GM12873 (cell line): ENCODE measurements at regions not wholly inside any gene's neighbourhood (a gene's known extent, or its start where the extent isn't known, plus 50 kb on each side); places are given as distances from the start of the nearest gene placed in this dataset.

Experiments
- TF ChIP-seq, protein P1 (sequence below): IDR thresholded peaks from 2 replicates; pipeline ENCODE4 v1.5.1; 2012; ENCODE audit warnings: low read depth, mild to moderate bottlenecking, moderate library complexity, low read length, control low read depth; ENCODE audit not compliant: insufficient read depth; ENCODE audit errors: missing control alignments

DNA sequence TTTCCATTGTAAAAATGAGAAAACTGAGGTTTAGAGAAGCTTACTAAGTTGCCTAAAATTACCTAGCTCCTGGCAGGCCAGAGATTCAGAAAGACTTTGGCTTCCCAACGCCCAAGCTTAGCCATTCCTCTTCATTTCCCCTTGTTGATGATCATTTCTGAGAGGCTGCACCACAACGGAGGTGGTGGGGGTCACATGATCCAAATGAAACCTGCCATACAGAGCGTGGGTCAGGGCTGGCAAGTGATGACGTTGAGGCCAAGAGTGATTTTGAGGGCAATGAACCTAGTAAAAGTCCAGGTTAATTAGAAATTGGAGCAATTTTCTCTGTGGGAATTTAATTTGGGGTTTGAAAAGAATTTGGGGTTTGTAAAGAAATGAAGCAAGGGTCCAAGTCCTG lies 109.9 kb downstream of the TMEM182 start:
- TF ChIP-seq, protein P1, sequence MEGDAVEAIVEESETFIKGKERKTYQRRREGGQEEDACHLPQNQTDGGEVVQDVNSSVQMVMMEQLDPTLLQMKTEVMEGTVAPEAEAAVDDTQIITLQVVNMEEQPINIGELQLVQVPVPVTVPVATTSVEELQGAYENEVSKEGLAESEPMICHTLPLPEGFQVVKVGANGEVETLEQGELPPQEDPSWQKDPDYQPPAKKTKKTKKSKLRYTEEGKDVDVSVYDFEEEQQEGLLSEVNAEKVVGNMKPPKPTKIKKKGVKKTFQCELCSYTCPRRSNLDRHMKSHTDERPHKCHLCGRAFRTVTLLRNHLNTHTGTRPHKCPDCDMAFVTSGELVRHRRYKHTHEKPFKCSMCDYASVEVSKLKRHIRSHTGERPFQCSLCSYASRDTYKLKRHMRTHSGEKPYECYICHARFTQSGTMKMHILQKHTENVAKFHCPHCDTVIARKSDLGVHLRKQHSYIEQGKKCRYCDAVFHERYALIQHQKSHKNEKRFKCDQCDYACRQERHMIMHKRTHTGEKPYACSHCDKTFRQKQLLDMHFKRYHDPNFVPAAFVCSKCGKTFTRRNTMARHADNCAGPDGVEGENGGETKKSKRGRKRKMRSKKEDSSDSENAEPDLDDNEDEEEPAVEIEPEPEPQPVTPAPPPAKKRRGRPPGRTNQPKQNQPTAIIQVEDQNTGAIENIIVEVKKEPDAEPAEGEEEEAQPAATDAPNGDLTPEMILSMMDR: no peak

DNA sequence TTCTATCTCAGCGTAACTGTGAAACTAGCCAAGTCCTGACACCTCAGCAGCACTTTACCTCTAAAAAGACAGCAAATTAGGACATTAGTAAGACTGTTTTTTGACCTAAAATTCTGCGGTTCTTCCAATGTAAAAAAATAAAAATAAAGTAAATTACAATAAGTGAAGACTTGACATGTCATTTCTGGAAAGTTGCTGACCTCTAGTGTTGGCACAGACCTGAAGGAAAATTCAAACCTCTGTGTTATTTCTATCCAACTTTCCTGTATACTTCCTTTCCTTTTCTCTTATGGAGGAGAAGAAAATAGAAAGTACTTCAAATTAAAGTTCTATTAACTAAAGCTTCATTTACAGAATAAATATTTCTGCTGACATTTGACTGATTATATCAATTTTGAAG lies 110.6 kb downstream of the TMEM182 start:
- TF ChIP-seq, protein P1: no peak

DNA sequence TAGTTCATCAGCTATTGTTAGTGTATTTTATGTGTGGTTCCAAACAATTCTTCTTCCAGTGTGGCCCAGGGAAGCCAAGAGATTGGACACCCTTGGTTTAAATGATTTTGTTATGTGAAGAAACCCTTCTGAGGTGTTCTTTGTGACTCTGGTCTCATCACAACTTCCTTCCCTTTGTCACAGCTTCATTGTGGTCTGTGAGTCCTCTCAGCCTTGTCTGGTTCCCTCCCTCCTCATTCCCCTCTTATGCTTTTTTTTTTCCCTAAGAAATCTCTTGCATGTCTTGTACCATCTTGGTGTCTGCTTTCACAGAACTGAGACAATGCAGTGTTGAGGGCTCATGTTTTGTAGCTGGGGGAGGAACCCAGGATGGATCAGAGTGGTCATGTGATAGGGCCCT lies 118.9 kb downstream of the TMEM182 start:
- TF ChIP-seq, protein P1: no peak

DNA sequence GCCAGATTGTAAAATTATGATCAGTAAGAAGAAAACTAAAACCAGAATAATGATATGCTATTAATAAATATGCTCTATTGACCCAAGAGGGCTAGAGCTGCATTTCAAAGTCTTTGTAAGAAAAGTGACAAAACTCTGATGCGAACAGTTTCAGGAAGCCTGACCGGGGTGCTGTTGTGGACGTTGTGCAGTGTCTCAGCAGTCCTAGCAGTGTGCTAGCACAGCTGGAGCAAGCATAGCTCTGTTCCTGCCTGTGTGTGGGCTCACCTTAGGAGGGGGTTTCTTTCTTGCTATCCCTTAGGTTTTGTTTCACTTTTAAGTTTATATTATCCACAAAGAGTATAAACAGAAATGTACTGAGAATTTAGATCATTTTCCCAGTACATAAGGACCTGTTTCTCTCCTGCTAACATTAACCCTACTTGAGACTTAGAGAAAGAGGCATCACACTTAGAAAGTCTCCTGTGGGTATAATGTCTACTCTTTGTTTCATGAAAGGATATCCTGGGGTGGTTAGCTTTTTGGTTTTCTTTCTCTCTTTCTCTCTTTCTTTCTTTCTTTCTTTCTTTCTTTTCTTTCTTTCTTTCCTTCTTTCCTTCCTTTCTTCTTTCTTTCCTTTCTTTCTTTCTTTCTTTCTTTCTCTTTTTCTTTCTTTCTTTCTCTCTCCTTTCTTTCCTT lies 124.5 kb downstream of the TMEM182 start:
- TF ChIP-seq, protein P1: no peak

DNA sequence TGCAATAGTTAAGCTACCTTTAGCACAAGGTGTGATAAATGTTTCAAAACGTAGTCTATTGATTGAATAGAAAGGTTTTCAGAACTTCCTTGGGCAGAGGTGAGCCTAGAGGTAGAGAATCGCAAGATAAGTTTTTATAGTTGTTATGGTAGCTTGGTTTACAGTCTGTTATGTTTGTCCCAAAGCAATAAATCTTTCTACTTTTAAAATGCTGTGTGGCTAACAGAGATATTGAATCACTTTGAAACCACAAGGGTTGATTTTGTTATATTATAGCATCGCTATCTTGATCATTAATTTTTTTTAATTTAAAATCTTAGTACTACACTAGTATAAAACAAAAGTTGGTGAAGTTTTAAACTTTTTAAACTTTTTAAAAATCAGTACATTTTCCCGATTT lies 126.7 kb downstream of the TMEM182 start:
- TF ChIP-seq, protein P1: no peak

DNA sequence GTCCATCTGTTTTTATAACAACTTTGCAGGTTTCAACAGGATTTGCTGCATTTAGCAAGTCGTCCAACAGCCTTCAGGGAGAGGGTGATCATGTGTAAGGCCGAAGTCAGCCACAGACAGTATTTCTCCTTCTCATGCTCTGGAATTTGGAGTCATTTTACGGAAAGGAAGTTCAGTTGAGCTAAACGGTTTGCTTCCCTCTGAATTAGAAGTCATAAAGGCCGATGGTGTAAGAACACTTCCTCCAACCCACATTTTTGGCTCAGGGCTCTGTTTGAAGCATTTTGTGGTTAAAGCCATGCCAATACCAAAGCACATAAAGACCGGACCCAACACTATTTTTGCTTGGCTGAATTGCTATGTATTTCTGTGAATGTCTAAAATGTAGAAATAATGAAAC lies 129.5 kb downstream of the TMEM182 start:
- TF ChIP-seq, protein P1: no peak

DNA sequence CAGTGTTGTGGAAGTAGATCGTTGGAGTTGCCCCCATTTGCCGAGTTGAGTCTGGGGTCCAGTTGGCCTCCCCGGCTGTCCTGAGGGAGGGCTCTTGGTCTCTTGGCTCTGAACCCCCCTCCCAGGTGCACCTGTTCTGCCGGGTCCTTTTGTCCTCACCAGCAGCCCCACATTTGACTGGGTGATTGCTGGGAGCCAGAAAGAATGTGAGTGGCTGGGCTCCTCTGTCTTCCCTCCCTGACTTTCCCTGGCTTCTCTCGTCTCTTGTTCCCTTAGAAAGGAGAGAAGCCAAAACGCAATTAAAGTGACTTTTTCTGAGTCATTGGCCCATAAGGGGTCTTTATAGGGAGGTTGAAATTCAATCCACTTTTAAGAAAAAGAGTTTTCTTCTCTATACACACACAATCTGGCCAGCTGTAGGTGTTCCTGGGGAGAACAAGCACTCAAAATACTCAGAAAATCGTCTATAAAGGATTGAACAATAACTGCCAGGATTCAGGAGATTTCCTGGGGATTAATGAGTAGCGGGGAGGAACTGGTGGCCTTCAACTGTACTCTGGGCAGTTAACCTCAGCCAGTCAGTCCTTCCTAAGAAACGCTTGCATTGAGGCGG lies 131.0 kb downstream of the TMEM182 start:
- TF ChIP-seq, protein P1: no peak
